Fibroblast of villous mesenchyme (primary cell): ENCODE measurements at regions not wholly inside any gene's neighbourhood (a gene's known extent, or its start where the extent isn't known, plus 50 kb on each side); places are given as distances from the start of the nearest gene placed in this dataset.
A peak's percentile ranks its signal among the peaks of the same experiment; 100 is the strongest.

Source experiments
- DNase-seq: peaks from one replicate; pipeline ENCODE4 v3.0.0-alpha.2; 2010; ENCODE audit warnings: low read depth
- H3K4me3 ChIP-seq: 2 replicates; pipeline ENCODE4 v1.5.1; 2011; ENCODE audit warnings: low read depth, mild to moderate bottlenecking, low read length
- CTCF ChIP-seq: IDR thresholded peaks from 2 replicates; pipeline ENCODE4 v1.5.1; 2012; ENCODE audit warnings: low read depth, mild to moderate bottlenecking, low read length; ENCODE audit not compliant: insufficient read depth

GRCh38 chrX:138872537-138872936 lies 161.0 kb upstream of the FGF13 start:
- H3K4me3 ChIP-seq, result no peak overlapping the region
- no peak for TF ChIP-seq CTCF
- no peak for DNase-seq

GRCh38 chrX:138871739-138872138 lies 160.2 kb upstream of the FGF13 start:
- DNase-seq, result no peak
- TF ChIP-seq CTCF, result no peak
- H3K4me3 ChIP-seq, result no peak overlapping the region

- no peak for DNase-seq
- H3K4me3 ChIP-seq, result no peak overlapping the region
- no peak for TF ChIP-seq CTCF
Measured at GRCh38 chrX:138866643-138867042, 155.1 kb upstream of the FGF13 start.

GRCh38 chrX:138865093-138865649 lies 153.7 kb upstream of the FGF13 start:
- DNase-seq, result no peak
- no peak overlapping the region for H3K4me3 ChIP-seq
- no peak for TF ChIP-seq CTCF

- peak; percentile 4 for DNase-seq
- no peak overlapping the region for H3K4me3 ChIP-seq
- TF ChIP-seq CTCF, result no peak
Measured at GRCh38 chrX:138859421-138859820, 147.9 kb upstream of the FGF13 start.

GRCh38 chrX:138858951-138859350 lies 147.4 kb upstream of the FGF13 start:
- DNase-seq, result peak; percentile 14
- TF ChIP-seq CTCF, result no peak
- H3K4me3 ChIP-seq, result no peak overlapping the region

GRCh38 chrX:138858438-138858837 lies 146.9 kb upstream of the FGF13 start:
- peak; percentile 52 for DNase-seq
- no peak for TF ChIP-seq CTCF
- H3K4me3 ChIP-seq, result no peak overlapping the region
